Ovary (tissue), 3 donors: ENCODE measurements at regions not wholly inside any gene's neighbourhood (a gene's known extent, or its start where the extent isn't known, plus 50 kb on each side); places are given as distances from the start of the nearest gene placed in this dataset.

Source experiments
- CTCF ChIP-seq, 3 donors: fragments of 450-650 bp in 2 of 3; fragments of 200-600 bp in 1 of 3; IDR thresholded peaks; one replicate each; pipeline versions ENCODE4 v1.5.1 to v1.8.0; 2016 to 2022; ENCODE audit warnings: antibody characterized with exemption in 3 of 3, mild to moderate bottlenecking in 1 of 3
- EP300 ChIP-seq: sonication (generic); formaldehyde crosslinking; IDR thresholded peaks from one replicate; pipeline ENCODE4 v1.6.1; 2017; ENCODE audit warnings: antibody characterized with exemption
- POLR2A ChIP-seq: fragments of 450-650 bp; IDR thresholded peaks from one replicate; pipeline ENCODE4 v1.6.1; 2017; ENCODE audit warnings: antibody characterized with exemption, mild to moderate bottlenecking, moderate library complexity
- donor health status: DM: no; HTN: no; CAD: no.

- TF ChIP-seq POLR2A (no peak), CTCF (IDR thresholded peaks at IDR 0.05) (peak; percentile 77 to 89 (median 86)), EP300 (no peak)
These were observed 112.0 kb upstream of the COL21A1 start for GRCh38 chr6:56359201-56359899.
